ENCODE measurements at regions not wholly inside any gene's neighbourhood (a gene's known extent, or its start where the extent isn't known, plus 50 kb on each side); places are given as distances from the start of the nearest gene placed in this dataset.
A peak's percentile ranks its signal among the peaks of the same experiment; 100 is the strongest.

DNA sequence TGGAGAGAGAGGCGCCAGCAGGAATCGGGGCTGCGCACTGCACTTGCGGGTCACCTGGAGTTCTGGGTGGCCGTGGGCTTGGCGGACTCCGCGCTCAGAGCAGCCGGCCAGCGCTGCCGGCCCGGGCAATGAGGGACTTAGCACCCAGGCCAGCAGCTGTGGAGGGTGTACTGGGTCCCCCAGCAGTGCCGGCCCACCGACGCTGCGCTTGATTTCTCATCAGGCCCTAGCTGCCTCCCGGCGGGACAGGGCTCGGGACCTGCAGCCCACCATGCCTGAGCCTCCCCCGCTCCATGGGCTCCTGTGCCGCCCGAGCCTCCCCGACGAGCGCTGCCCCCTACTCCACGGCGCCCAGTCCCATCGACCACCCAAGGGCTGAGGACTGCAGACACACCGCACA, 325.6 kb downstream of the ACTL7B start:
- no peaks in the 10 kb centered on the region for H3K27me3 ChIP-seq
- no peak overlapping the region for H3K27ac ChIP-seq
- TF ChIP-seq, protein P1, sequence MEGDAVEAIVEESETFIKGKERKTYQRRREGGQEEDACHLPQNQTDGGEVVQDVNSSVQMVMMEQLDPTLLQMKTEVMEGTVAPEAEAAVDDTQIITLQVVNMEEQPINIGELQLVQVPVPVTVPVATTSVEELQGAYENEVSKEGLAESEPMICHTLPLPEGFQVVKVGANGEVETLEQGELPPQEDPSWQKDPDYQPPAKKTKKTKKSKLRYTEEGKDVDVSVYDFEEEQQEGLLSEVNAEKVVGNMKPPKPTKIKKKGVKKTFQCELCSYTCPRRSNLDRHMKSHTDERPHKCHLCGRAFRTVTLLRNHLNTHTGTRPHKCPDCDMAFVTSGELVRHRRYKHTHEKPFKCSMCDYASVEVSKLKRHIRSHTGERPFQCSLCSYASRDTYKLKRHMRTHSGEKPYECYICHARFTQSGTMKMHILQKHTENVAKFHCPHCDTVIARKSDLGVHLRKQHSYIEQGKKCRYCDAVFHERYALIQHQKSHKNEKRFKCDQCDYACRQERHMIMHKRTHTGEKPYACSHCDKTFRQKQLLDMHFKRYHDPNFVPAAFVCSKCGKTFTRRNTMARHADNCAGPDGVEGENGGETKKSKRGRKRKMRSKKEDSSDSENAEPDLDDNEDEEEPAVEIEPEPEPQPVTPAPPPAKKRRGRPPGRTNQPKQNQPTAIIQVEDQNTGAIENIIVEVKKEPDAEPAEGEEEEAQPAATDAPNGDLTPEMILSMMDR (IDR thresholded peaks at IDR 0.05): no peak
- intact Hi-C loops (cut with DNase I): no loop called here
- H3K36me3 ChIP-seq: no peaks in the 10 kb centered on the region
- DNase-seq: no peak
- H3K4me1 ChIP-seq: peaks cover 0 to 7% (median 0%) of the 10 kb centered on the region in 9 donors
- 96% methylated on average over 28 to 29 of the region's 29 CpGs for WGBS, 2 donors
- no peak overlapping the region for H3K4me3 ChIP-seq
- no peak for ATAC-seq
- H3K9me3 ChIP-seq: no peaks in the 10 kb centered on the region

DNA sequence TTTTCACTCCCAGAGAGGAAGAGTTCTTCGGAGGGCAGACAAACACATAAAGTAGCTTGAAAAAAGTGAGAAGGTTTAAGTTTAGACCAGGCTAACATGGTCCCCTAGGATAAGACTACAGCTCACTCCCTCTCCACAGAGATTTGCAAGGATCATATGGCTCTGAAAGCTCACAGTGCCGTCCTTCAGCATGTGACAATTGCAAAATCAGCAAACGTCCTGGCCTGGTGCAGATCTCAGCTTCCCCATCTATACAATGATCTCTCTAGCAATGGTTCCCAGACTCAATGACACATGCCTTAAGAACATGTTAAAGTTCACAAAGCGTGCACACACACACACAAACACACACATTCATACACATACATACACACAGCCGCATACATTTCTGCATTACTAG, 327.6 kb downstream of the ACTL7B start:
- Histone ChIP-seq H3K27me3 (no peaks in the 10 kb centered on the region), H3K4me1 (peaks cover 0 to 7% (median 0%) of the 10 kb centered on the region in 9 donors), H3K36me3 (no peaks in the 10 kb centered on the region), H3K4me3 (no peak overlapping the region), H3K9me3 (no peaks in the 10 kb centered on the region), H3K27ac (no peak overlapping the region)
- DNase-seq (no peak), ATAC-seq (no peak)
- intact Hi-C loops (cut with DNase I): no loop called here
- WGBS, 2 donors: 67 to 71% methylated on average over 5 of the region's 5 CpGs
- TF ChIP-seq, protein P1 (IDR thresholded peaks at IDR 0.05): no peak

- intact Hi-C loops (cut with DNase I): no loop called here
- no peaks in the 10 kb centered on the region for H3K9me3 ChIP-seq
- H3K27ac ChIP-seq: peak overlapping the region in 2 of 10 donors; percentile 50 to 70
- H3K4me1 ChIP-seq: peaks cover 0 to 7% (median 0%) of the 10 kb centered on the region in 9 donors
- no peak overlapping the region for H3K4me3 ChIP-seq
- DNase-seq (no peak), ATAC-seq (no peak)
- TF ChIP-seq, protein P1 (IDR thresholded peaks at IDR 0.05): no peak
- 81 to 87% methylated on average over 1 of the region's 1 CpG for WGBS, 2 donors
- H3K36me3 ChIP-seq: no peaks in the 10 kb centered on the region
- H3K27me3 ChIP-seq: no peaks in the 10 kb centered on the region
These were observed 329.3 kb downstream of the ACTL7B start for GRCh38 chr9:108526518-108526917.

GRCh38 chr9:108525186-108525585, 330.6 kb downstream of the ACTL7B start:
- TF ChIP-seq, protein P1 (IDR thresholded peaks at IDR 0.05): no peak
- Histone ChIP-seq H3K36me3 (no peaks in the 10 kb centered on the region), H3K4me3 (no peak overlapping the region), H3K27me3 (no peaks in the 10 kb centered on the region), H3K9me3 (no peaks in the 10 kb centered on the region), H3K4me1 (peaks cover 0 to 7% (median 0%) of the 10 kb centered on the region in 9 donors), H3K27ac (peak overlapping the region in 5 of 10 donors; percentile 33 to 81 (median 63))
- WGBS, 2 donors: 75 to 77% methylated on average over 4 of the region's 4 CpGs
- DNase-seq: no peak
- intact Hi-C loops (cut with DNase I): no loop called here
- ATAC-seq: peak; percentile 47 to 93 (median 74)

Measured in heart right ventricle (tissue), 16 donors.